ENCODE measurements at regions not wholly inside any gene's neighbourhood (a gene's known extent, or its start where the extent isn't known, plus 50 kb on each side); places are given as distances from the start of the nearest gene placed in this dataset.

- DNase-seq (ENCODE audit: low spot score), result no peak
These were observed 134.4 kb downstream of the C16orf95 start for GRCh38 chr16:87182759-87183158.

GRCh38 chr16:87183647-87184046, 133.5 kb downstream of the C16orf95 start:
- no peak for DNase-seq (ENCODE audit: low spot score)

- no peak for DNase-seq (ENCODE audit: low spot score)
These were observed 131.9 kb downstream of the C16orf95 start for GRCh38 chr16:87185308-87185707.

GRCh38 chr16:87185983-87186382, 131.2 kb downstream of the C16orf95 start:
- DNase-seq (ENCODE audit: low spot score), result no peak

GRCh38 chr16:87186446-87186845, 130.7 kb downstream of the C16orf95 start:
- no peak for DNase-seq (ENCODE audit: low spot score)

GRCh38 chr16:87186876-87187533, 130.2 kb downstream of the C16orf95 start:
- DNase-seq (ENCODE audit: low spot score), result no peak

GRCh38 chr16:87188104-87188503, 129.1 kb downstream of the C16orf95 start:
- no peak for DNase-seq (ENCODE audit: low spot score)

- DNase-seq (ENCODE audit: low spot score), result no peak
These were observed 127.8 kb downstream of the C16orf95 start for GRCh38 chr16:87189426-87189825.

- peak; percentile 41 for DNase-seq (ENCODE audit: low spot score)
These were observed 126.6 kb downstream of the C16orf95 start for GRCh38 chr16:87190288-87191230.

GRCh38 chr16:87192452-87193073, 124.6 kb downstream of the C16orf95 start:
- peak; percentile 63 for DNase-seq (ENCODE audit: low spot score)

GRCh38 chr16:87194172-87194571, 123.0 kb downstream of the C16orf95 start:
- no peak for DNase-seq (ENCODE audit: low spot score)

- DNase-seq (ENCODE audit: low spot score), result no peak
These were observed 122.0 kb downstream of the C16orf95 start for GRCh38 chr16:87195161-87195560.

GRCh38 chr16:87196231-87196630, 121.0 kb downstream of the C16orf95 start:
- no peak for DNase-seq (ENCODE audit: low spot score)

- DNase-seq (ENCODE audit: low spot score), result no peak
These were observed 120.5 kb downstream of the C16orf95 start for GRCh38 chr16:87196661-87197060.

GRCh38 chr16:87198328-87198832, 118.8 kb downstream of the C16orf95 start:
- DNase-seq (ENCODE audit: low spot score), result peak; percentile 33

- no peak for DNase-seq (ENCODE audit: low spot score)
These were observed 118.3 kb downstream of the C16orf95 start for GRCh38 chr16:87198881-87199280.

- no peak for DNase-seq (ENCODE audit: low spot score)
These were observed 117.8 kb downstream of the C16orf95 start for GRCh38 chr16:87199379-87199778.

GRCh38 chr16:87199901-87200300, 117.3 kb downstream of the C16orf95 start:
- no peak for DNase-seq (ENCODE audit: low spot score)

GRCh38 chr16:87200637-87201036, 116.6 kb downstream of the C16orf95 start:
- no peak for DNase-seq (ENCODE audit: low spot score)

GRCh38 chr16:87201052-87201451, 116.1 kb downstream of the C16orf95 start:
- DNase-seq (ENCODE audit: low spot score), result peak; percentile 60

- DNase-seq (ENCODE audit: low spot score), result no peak
These were observed 115.4 kb downstream of the C16orf95 start for GRCh38 chr16:87201790-87202189.

GRCh38 chr16:87202346-87202745, 114.8 kb downstream of the C16orf95 start:
- DNase-seq (ENCODE audit: low spot score), result no peak
